ENCODE measurements at regions not wholly inside any gene's neighbourhood (a gene's known extent, or its start where the extent isn't known, plus 50 kb on each side); places are given as distances from the start of the nearest gene placed in this dataset.

DNA sequence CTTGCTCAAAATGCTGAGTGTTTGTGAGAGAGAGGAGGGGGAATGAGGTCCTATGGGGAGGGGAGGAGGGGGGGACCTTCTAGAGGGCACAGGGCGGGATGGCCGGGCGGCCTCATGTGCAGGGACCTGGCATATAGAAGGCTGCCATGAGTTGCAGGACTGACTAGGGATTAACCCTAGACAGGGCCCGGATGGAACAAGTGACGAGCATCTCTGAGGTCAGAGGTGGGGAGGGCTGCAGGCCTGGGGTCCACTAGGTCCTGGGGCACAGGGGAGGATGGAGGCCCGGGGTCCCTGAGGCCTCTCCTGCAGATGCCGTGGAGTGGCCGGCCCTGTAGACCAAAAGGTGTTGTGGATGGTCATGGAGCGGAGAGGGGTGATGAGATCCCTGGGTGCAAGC is 104.0 kb upstream of the EIF5 start:
- TF ChIP-seq, protein P1, sequence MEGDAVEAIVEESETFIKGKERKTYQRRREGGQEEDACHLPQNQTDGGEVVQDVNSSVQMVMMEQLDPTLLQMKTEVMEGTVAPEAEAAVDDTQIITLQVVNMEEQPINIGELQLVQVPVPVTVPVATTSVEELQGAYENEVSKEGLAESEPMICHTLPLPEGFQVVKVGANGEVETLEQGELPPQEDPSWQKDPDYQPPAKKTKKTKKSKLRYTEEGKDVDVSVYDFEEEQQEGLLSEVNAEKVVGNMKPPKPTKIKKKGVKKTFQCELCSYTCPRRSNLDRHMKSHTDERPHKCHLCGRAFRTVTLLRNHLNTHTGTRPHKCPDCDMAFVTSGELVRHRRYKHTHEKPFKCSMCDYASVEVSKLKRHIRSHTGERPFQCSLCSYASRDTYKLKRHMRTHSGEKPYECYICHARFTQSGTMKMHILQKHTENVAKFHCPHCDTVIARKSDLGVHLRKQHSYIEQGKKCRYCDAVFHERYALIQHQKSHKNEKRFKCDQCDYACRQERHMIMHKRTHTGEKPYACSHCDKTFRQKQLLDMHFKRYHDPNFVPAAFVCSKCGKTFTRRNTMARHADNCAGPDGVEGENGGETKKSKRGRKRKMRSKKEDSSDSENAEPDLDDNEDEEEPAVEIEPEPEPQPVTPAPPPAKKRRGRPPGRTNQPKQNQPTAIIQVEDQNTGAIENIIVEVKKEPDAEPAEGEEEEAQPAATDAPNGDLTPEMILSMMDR (IDR thresholded peaks at IDR 0.05), result no peak
- TF ChIP-seq POLR2A (IDR thresholded peaks at IDR 0.05), result no peak
